Activated CD4-positive, alpha-beta T cell treated with anti-CD3 and anti-CD28 coated beads, Interleukin-2, Interleukin-6, amounts not matched to agents 100 ng/mL and 50 ng/mL, durations not matched to agents 16 hours and 8 hours (primary cell): ENCODE measurements at regions not wholly inside any gene's neighbourhood (a gene's known extent, or its start where the extent isn't known, plus 50 kb on each side); places are given as distances from the start of the nearest gene placed in this dataset.

Experiments used
- DNase-seq: peaks from one replicate; pipeline ENCODE4 v3.0.0-alpha.2; 2020

DNA sequence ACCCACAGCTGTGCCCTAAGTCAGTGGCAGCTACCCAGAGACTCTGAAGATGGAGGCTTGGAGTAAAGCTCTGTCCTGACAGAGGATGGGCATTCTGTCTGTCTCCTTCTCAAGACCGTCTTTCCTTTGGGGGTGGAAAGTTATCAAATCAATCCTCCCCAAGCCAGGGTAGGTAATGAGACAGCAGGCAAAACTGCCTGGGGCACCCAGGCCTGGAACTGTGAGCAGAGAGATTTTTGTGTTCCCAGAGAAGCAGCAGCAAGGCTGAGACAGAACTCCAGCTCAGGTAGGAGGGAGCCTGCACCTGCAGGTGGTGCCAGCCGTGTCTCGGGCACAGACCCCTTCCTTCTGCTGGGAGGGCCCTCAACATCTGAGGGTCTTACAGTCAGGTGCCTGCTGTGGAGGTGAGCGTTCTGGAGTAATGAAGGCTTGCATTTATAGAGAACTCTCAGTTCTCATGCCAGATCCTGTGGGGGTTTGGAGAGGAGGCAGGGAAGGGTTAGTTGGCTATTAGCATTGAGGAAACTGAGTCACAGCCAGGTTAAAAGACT lies 95.6 kb downstream of the RIPK4 start:
- no peak for DNase-seq

- no peak for DNase-seq
Observed at GRCh38 chr21:41670056-41670805, 96.6 kb downstream of the RIPK4 start.

DNA sequence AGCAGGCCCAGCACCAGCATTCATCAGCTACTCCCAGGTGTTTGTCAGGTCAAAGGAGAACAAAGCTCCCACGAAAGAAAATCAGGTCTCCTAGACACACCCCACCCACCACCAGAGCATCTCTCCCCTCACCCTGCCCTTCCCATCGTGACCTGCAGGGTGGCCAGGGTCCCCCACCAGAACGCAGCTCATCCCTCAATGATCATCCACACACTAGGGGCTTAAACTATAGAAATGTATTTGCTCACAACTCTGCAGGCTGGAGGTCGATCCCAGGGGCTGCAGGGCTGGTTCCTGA lies 97.4 kb downstream of the RIPK4 start:
- DNase-seq = no peak

DNA sequence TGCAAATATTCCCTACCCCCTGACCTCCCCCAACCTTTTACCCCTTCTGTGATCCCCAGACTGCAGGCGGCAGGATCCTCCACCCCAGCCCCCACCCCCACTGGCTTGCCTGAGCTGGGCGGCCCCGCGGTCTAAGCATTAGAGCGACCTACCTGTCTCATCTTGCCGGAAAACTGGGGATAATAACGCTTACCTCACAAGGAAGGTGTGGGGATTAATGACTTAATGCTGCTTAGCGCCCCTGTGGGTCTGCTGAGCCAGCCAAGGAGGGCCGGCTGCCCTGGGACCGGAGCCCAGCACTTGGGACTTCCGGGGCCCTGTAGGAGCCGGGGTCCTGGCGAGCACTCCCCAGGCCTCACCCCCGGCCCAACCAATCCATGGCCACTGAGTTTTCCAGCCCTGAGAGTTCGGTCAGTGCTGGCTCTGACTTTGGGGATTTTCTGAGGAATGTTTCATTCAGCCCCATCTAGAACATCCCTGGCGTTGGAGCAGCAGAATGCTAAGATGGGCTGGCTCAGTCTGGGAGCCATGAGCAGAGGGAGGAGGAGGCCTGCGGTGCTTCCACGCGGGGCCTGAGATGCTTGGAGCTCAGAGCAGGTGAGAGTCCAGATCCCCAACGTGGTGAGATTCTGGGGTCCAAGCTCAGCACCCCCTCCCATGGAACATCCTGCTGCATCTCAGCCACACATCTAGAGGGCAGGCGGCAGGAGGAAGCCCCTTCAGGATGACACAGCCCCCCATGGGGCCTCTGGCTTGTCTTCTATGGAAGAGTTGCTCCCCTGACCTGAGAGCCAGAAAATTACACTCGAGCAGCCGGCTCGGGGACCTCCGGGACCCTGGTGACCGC lies 97.9 kb downstream of the RIPK4 start:
- no peak for DNase-seq

DNA sequence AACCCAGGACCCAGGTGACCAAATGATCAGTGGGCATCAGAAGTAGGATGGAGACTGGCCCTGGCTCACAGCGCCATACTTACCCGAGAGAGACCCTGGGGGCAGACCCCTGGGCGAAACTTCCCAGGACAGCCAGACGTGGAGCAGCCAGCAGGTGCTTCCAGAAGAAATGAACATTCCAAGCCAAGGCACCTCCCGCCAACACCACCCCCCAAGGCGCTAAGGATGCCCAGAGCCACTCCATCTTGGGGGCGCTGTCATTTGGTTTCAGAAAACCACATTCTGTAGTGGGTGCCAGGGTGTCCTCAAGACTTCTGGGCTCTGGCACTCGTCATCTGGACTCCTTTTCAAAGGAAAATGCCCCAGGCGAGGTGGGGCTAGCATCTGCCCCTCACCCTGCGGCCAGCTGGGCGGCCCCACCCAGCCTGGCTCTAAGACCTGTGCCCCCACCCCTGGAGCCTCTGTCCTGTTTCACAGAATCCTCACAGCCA lies 98.8 kb downstream of the RIPK4 start:
- no peak for DNase-seq

DNA sequence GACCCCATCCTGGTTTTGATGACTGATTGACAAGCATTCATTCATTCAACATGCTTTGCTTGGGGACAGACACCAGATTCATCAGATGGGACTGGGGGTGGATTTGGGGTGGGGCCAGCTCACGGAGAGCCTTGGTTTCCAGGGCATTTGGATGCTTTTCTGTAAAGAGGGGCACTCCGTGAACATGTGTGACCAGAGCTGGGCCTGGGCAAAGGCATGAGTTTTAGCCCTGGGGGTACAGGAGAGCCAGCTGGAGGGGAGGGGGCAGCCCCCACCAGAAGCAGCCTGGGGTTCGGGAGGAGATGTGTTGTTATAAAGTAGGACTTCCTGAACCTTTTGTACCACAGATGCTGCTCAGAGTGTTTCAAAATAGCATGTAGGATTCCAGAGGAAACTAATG lies 99.7 kb downstream of the RIPK4 start:
- DNase-seq = no peak

- no peak for DNase-seq
Observed at GRCh38 chr21:41666641-41667081, 100.2 kb downstream of the RIPK4 start.

GRCh38 chr21:41665766-41666595 lies 100.9 kb downstream of the RIPK4 start:
- no peak for DNase-seq

DNA sequence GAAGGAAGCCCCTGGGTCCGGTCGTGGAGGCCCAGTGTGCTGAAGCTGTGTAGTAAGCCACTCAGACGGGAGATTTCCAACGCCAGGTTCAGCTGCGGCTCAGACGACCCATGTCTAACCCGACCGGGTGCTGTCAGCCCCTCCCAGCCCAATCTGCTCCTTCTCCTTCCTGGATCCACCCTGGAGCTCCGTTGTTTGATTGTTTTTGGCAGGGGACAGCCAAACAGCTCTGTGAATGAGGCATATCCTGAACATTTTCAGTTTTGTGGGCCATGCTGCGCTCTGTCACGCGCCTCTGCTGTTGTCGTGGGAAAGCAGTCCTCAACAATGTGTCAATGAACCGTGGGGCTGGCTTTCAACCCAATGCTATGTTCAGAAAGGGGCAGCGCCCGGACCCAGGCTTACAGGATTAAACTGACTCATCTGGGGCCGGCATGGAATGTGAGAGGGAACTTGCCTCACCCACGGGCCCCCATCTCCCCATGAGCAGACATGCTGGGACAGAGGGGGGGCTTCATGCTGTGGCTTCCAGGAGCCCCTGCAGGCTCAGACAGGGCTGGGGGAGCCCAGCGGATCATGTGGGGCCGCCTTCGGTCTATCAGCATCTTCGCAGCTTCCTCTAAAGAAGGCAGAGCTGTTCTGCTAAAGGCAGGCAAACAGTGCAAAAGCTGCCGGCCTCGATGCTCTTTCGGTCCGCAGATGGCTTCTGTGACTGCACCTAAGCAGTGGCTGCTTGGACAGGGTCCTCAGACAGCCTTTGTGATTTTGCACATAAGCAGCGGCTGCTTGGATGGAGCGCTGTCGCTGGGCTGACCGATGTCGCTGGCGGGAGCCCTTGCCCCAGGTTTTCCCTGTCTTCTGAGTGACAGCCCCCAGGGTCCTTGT lies 101.7 kb downstream of the RIPK4 start:
- no peak for DNase-seq

GRCh38 chr21:41663805-41664788 lies 102.8 kb downstream of the RIPK4 start:
- DNase-seq = no peak

- DNase-seq = no peak
Observed at GRCh38 chr21:41662761-41663160, 104.1 kb downstream of the RIPK4 start.

GRCh38 chr21:41662161-41662560 lies 104.7 kb downstream of the RIPK4 start:
- DNase-seq = no peak

DNA sequence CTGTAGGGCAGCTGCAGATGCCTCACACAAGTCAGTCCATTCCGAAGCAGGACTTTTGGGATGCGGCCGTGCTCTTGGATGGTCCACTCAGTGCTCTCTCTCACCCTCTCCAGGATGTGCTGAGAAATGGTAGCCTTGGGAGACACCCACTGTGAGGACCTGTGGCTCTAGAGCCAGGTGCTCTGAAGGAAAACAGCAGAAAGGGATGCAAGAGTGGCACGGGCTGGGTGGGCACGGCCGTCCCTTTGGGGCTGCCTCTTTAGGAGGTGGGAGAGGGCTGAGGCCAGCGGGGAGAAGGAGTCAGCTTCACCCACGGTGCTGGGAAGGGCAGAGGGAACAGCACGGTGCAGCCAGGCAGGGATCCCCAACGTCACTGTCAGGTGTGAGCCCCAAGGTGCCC lies 106.1 kb downstream of the RIPK4 start:
- DNase-seq = no peak

DNA sequence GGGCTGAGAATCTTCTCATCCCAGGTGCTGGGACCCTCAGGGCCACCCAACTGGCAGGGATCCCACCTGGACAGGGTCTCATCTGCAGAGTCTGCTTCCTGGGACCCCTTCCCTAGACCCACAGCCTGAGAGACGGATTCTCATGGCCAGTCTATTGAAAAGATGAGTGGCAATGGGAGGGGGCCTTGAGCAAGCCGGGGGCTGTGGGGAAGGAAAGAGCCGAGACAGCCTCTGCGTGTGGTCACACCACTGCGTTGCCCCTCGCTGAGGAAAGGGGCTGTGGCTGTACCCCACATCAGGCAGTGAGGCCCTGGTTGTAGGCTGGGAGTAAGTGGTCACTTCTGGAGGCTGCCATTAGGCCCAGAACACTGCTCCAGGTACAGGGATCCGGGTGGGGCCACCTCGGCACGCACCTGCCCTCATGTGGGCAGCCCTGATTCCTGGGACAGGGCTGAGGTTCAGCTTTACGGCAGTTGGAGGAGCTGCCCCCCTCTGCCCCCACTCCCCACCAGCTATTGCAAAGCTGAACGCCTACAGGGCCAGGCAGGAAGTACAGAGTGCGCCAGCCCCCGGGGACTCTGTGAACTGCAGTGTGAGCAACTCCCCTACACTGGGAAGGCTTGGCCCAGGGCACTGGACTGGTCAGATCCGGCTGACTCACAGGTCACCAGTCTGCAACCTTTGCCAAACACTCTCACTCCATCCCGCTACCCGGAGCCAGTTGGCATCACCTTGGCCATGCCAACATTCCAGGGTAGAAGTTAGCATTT lies 106.9 kb downstream of the RIPK4 start:
- no peak for DNase-seq

DNA sequence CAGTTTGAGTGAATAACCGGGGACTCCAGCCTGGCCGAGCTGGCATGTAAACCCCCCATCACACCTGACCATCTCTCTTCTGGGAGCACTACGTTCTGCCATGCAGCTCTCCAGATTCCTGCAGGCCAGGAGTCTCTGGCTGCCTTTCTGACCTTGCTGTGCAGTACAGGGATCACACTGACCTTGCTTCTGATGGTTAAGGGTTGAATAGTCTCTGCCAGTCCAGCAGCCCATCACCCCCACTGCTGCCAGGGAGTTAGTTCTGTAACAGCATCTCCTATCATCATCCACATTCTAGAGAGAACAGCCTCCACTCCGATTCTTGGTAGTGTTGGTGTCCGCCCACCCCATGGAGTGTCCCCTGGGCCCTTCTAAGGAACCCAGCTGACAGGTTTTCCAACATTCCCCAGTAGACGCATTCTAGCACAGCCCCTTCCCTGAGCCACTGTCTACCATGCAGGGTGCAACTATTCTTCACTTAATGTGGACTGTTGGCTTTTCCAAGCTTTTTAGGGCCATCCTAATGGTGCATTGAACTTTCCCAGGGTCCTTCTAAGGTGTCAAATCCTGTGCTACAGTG lies 109.8 kb downstream of the RIPK4 start:
- no peak for DNase-seq

- no peak for DNase-seq
Observed at GRCh38 chr21:41655259-41655658, 111.6 kb downstream of the RIPK4 start.

- DNase-seq = no peak
Observed at GRCh38 chr21:41653954-41654491, 112.8 kb downstream of the RIPK4 start.

GRCh38 chr21:41653243-41653953 lies 113.5 kb downstream of the RIPK4 start:
- DNase-seq = no peak

DNA sequence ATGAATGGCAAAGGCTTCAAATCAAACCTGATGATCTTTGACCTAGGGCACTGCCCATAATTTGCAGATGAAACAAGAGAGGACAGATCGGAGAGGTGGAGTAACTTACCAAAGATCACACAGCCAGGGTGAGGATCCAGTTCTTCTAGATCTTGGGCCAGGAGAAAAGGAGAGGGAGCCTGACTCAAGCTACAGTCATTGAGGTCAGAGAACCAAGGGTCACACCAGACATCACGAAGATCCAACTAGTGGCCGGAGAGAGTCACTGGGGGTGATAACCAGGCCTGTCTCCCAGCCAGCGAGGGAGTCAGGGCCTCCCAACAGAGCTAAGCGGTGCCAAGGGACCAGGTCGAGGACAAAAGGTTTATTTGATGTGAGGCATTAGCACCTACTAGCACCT lies 115.0 kb downstream of the RIPK4 start:
- DNase-seq = no peak
